ENCODE measurements at regions not wholly inside any gene's neighbourhood (a gene's known extent, or its start where the extent isn't known, plus 50 kb on each side); places are given as distances from the start of the nearest gene placed in this dataset.

DNA sequence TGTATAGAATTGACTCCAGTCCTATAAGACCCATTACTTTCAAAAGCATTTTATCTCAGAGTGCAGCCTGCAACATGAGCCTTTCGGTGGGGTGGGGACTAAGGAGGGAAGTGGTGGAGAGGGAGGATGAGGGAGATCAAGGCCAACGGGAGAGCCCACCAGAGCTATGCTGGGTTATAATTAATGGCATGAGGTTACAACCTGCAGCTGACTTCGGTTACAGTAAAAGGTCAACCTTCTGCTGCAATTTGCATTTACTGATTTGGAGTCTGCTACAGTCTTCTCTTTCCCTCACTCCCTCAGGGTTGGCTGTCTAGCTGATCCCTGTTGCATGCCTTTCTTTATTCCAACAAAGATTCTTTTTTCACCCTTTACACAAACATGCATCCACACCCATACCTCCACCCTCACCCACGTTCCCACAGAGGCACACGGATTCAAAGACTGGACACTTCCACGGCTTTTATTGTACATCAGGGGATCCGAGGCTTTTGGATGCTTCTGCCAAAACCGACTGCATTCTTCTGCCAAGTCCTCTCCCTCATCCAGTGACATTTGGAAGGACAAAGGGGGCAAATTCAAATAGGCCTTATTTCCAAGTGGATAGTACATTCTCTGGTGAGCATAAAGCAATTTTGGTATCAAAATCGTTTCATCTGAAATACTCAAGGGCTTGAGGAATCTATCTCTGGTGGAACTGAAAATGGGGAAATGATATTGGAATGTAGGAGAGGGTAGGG, 381.2 kb downstream of the NFIB start:
- no peak for TF ChIP-seq POLR2A (IDR thresholded peaks at IDR 0.05)
- TF ChIP-seq EP300 (IDR thresholded peaks at IDR 0.05) = no peak
- no peak for TF ChIP-seq CTCF (IDR thresholded peaks at IDR 0.05)
- TF ChIP-seq POLR2AphosphoS5 (IDR thresholded peaks at IDR 0.05) = no peak
- Histone ChIP-seq H3K27ac (no peak overlapping the region), H3K36me3 (no peaks in the 10 kb centered on the region), H3K4me1 (no peaks in the 10 kb centered on the region), H3K27me3 (no peaks in the 10 kb centered on the region), H3K4me3 (no peak overlapping the region), H3K9me3 (no peaks in the 10 kb centered on the region)
- WGBS, 5 donors = 69 to 76% (median 73%) methylated on average over 9 of the region's 9 CpGs
- intact Hi-C loops (cut with DNase I; ENCODE audit: low total_unique reads) = no loop called here
- no peak for DNase-seq

DNA sequence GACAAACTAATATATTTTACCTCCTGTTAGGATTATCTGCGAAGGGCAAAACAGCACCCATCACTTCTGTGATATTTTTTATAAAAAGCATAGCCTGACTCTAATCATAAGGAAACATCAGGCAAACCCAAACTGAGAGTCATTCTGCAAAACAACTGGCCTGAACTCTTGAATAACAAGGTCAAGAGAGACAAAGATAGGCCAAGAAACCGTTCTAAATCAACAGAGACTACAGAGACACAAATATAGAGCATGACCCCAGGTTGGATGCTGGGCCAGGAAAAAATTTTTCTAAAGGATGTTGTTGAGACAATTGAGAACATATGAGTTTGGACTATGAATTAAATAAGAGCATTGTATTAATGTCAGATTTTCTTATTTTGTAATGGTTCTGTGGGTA, 384.9 kb downstream of the NFIB start:
- no peak overlapping the region for H3K4me3 ChIP-seq
- no peak for DNase-seq
- no peak for TF ChIP-seq EP300 (IDR thresholded peaks at IDR 0.05)
- TF ChIP-seq POLR2A (IDR thresholded peaks at IDR 0.05) = no peak
- no peak for TF ChIP-seq CTCF (IDR thresholded peaks at IDR 0.05)
- TF ChIP-seq POLR2AphosphoS5 (IDR thresholded peaks at IDR 0.05) = no peak
- 50 to 67% (median 60%) methylated on average over 2 of the region's 2 CpGs for WGBS, 5 donors
- H3K4me1 ChIP-seq = no peaks in the 10 kb centered on the region
- intact Hi-C loops (cut with DNase I; ENCODE audit: low total_unique reads) = no loop called here
- no peaks in the 10 kb centered on the region for H3K9me3 ChIP-seq
- H3K36me3 ChIP-seq = no peaks in the 10 kb centered on the region
- no peak overlapping the region for H3K27ac ChIP-seq
- H3K27me3 ChIP-seq = no peaks in the 10 kb centered on the region

DNA sequence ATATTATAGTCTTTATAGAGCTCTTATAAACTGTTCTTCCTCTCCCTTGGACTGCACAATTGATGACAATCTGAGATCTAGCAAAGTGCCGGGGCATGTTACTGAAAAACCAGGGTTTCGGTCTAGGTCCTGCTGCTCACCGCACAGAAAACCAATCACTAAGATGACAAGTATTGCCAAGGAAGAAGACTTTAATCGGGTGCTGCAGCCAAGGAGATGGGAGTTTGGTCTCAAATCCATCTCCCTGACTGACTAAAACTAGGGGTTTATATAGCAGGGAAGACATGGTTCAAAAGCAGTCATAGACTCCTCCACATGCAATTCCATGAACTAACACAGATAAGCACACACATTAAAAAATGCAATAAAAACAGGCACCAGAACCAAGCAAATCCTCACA, 390.6 kb downstream of the NFIB start:
- intact Hi-C loops (cut with DNase I; ENCODE audit: low total_unique reads) = no loop called here
- no peak for TF ChIP-seq POLR2AphosphoS5 (IDR thresholded peaks at IDR 0.05)
- TF ChIP-seq POLR2A (IDR thresholded peaks at IDR 0.05) = no peak
- Histone ChIP-seq H3K27ac (no peak overlapping the region), H3K27me3 (no peaks in the 10 kb centered on the region), H3K4me3 (no peak overlapping the region), H3K9me3 (peaks cover 0 to 8% (median 0%) of the 10 kb centered on the region in 4 donors), H3K36me3 (no peaks in the 10 kb centered on the region), H3K4me1 (no peaks in the 10 kb centered on the region)
- WGBS, 5 donors = 94 to 98% (median 98%) methylated on average over 4 of the region's 4 CpGs
- no peak for DNase-seq

- Histone ChIP-seq H3K4me3 (no peak overlapping the region), H3K27ac (no peak overlapping the region), H3K36me3 (no peaks in the 10 kb centered on the region), H3K9me3 (peaks cover 0 to 8% (median 0%) of the 10 kb centered on the region in 4 donors), H3K27me3 (no peaks in the 10 kb centered on the region), H3K4me1 (no peaks in the 10 kb centered on the region)
- TF ChIP-seq POLR2A (IDR thresholded peaks at IDR 0.05) = no peak
- no peak for TF ChIP-seq POLR2AphosphoS5 (IDR thresholded peaks at IDR 0.05)
- no peak for TF ChIP-seq CTCF (IDR thresholded peaks at IDR 0.05)
- DNase-seq = no peak
- intact Hi-C loops (cut with DNase I; ENCODE audit: low total_unique reads) = no loop called here
These were observed 393.4 kb downstream of the NFIB start for GRCh38 chr9:13920557-13920956.

- intact Hi-C loops (cut with DNase I; ENCODE audit: low total_unique reads) = no loop called here
- WGBS, 5 donors = 85 to 94% (median 88%) methylated on average over 2 of the region's 2 CpGs
- no peaks in the 10 kb centered on the region for H3K36me3 ChIP-seq
These were observed 394.5 kb downstream of the NFIB start for GRCh38 chr9:13919401-13919800.

More at GRCh38 chr9:13919401-13919800, 394.5 kb downstream of the NFIB start:
- no peak for DNase-seq
- H3K4me3 ChIP-seq = no peak overlapping the region
- no peaks in the 10 kb centered on the region for H3K27me3 ChIP-seq
- TF ChIP-seq EP300 (IDR thresholded peaks at IDR 0.05) (no peak), CTCF (IDR thresholded peaks at IDR 0.05) (no peak), POLR2A (IDR thresholded peaks at IDR 0.05) (no peak), POLR2AphosphoS5 (IDR thresholded peaks at IDR 0.05) (no peak)
- H3K27ac ChIP-seq = no peak overlapping the region
- H3K9me3 ChIP-seq = peaks cover 0 to 8% (median 0%) of the 10 kb centered on the region in 4 donors
- no peaks in the 10 kb centered on the region for H3K4me1 ChIP-seq

All from stomach (tissue), 8 donors.